Esophagus muscularis mucosa (tissue), 4 donors: ENCODE measurements at regions not wholly inside any gene's neighbourhood (a gene's known extent, or its start where the extent isn't known, plus 50 kb on each side); places are given as distances from the start of the nearest gene placed in this dataset.

ENCODE experiments used
- DNase-seq: peaks from one replicate; pipeline ENCODE4 v3.0.0-alpha.2; 2017; ENCODE audit errors: extremely low spot score
- H3K27ac ChIP-seq, 4 donors: fragments of 200-600 bp; sonication (generic); replicated peaks in 1 of 4; 1 replicate in 3 of 4; 2 replicates in 1 of 4; pipeline ENCODE4 v1.5.1; 2016 to 2019; ENCODE audit warnings: mild to moderate bottlenecking in 1 of 4
- H3K27me3 ChIP-seq, 4 donors: fragments of 200-600 bp; sonication (generic); one replicate each; pipeline versions ENCODE4 v1.5.1 to v1.6.0; 2016 to 2019
- H3K36me3 ChIP-seq, 4 donors: fragments of 200-600 bp; sonication (generic); one replicate each; pipeline ENCODE4 v1.5.1; 2016 to 2019
- H3K4me1 ChIP-seq, 4 donors: fragments of 200-600 bp; sonication (generic); one replicate each; pipeline ENCODE4 v1.5.1; 2016 to 2019
- H3K4me3 ChIP-seq, 4 donors: fragments of 200-600 bp; sonication (generic); 1 replicate in 2 of 4; 2 replicates in 2 of 4; pipeline ENCODE4 v1.5.1; 2016 to 2019; ENCODE audit warnings: mild to moderate bottlenecking in 4 of 4, moderate library complexity in 1 of 4
- H3K9me3 ChIP-seq, 4 donors: fragments of 200-600 bp; sonication (generic); 1 replicate in 3 of 4; 2 replicates in 1 of 4; pipeline ENCODE4 v1.5.1; 2016 to 2019
- EP300 ChIP-seq: sonication (generic); formaldehyde crosslinking; IDR thresholded peaks from one replicate; pipeline ENCODE4 v1.6.1; 2017; ENCODE audit warnings: antibody characterized with exemption
- POLR2A ChIP-seq: fragments of 450-650 bp; IDR thresholded peaks from one replicate; pipeline ENCODE4 v1.6.1; 2017; ENCODE audit warnings: antibody characterized with exemption, moderate library complexity, mild to moderate bottlenecking, low read depth
- POLR2AphosphoS5 ChIP-seq, 2 donors: sonication (generic); formaldehyde crosslinking; IDR thresholded peaks; one replicate each; pipeline ENCODE4 v1.6.1; 2017; ENCODE audit warnings: antibody characterized with exemption in 2 of 2
- WGBS: methylation state at CpG from one replicate; pipeline ENCODE4 v1.1.5; 2018; 5-methylcytosine and 5-hydroxymethylcytosine counted together
- intact Hi-C: fragments of 100-400 bp; cut with DNase I; formaldehyde crosslinking; loops from one replicate; pipeline ENCODE4 v1.15.1; 2023
- TF ChIP-seq, protein P1 (sequence below), 3 experiments: fragments of 200-600 bp in 2 of 3; fragments of 450-650 bp in 1 of 3; sonication (generic) in 2 of 3; IDR thresholded peaks; one replicate each; pipeline ENCODE4 v1.5.1; 2017 to 2019; ENCODE audit warnings: antibody characterized with exemption in 3 of 3, mild to moderate bottlenecking in 2 of 3, moderate library complexity in 1 of 3

DNA sequence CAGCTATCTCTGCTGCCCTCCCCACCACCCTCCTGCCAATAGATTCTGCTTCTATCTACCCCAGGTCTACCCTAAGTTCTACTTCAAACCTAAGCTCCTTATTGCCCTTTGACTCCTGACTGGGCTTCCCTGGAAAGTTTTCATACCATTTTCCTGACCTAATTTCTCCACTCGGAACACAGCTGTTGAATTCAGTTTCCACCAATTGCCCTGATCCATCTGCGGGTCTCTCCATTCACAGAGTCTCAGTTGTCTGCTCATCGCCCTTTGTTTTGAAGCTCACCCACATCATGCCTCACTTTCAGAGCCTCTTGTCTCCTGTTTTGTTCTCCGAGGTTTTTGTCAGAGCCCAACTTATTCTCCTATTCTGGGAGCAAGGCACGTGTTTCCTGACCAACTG, 56.8 kb upstream of the ABI3BP start:
- Histone ChIP-seq H3K9me3 (no peaks in the 10 kb centered on the region), H3K4me3 (no peak overlapping the region), H3K27ac (no peak overlapping the region), H3K27me3 (no peaks in the 10 kb centered on the region), H3K4me1 (peaks cover 0 to 3% (median 0%) of the 10 kb centered on the region in 4 donors), H3K36me3 (no peaks in the 10 kb centered on the region)
- DNase-seq = no peak
- intact Hi-C loops = no loop called here
- no peak for TF ChIP-seq EP300
- TF ChIP-seq, protein P1, sequence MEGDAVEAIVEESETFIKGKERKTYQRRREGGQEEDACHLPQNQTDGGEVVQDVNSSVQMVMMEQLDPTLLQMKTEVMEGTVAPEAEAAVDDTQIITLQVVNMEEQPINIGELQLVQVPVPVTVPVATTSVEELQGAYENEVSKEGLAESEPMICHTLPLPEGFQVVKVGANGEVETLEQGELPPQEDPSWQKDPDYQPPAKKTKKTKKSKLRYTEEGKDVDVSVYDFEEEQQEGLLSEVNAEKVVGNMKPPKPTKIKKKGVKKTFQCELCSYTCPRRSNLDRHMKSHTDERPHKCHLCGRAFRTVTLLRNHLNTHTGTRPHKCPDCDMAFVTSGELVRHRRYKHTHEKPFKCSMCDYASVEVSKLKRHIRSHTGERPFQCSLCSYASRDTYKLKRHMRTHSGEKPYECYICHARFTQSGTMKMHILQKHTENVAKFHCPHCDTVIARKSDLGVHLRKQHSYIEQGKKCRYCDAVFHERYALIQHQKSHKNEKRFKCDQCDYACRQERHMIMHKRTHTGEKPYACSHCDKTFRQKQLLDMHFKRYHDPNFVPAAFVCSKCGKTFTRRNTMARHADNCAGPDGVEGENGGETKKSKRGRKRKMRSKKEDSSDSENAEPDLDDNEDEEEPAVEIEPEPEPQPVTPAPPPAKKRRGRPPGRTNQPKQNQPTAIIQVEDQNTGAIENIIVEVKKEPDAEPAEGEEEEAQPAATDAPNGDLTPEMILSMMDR (IDR thresholded peaks at IDR 0.05) = no peak
- no peak for TF ChIP-seq POLR2A
- no peak for TF ChIP-seq POLR2AphosphoS5 (IDR thresholded peaks at IDR 0.05)
- WGBS = 83% methylated on average over 5 of the region's 5 CpGs

DNA sequence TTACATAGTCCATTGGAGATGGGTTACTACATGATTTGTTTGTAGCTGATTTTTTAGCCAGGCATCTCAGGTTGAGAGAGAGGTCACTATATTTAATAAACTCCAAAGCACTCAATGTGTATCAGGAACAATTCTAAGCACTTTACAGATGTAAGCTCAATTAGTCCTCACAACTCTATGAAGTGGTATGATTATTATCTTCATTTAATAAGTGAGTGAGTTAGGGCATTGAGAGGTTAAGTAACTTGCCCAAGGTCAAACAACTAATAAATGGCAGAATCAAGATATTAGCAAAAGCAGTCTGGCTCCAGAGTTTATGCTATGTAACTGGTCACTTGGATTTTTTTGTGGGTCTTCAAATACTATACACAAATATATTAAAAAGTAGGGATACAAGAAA, 56.3 kb upstream of the ABI3BP start:
- no peaks in the 10 kb centered on the region for H3K27me3 ChIP-seq
- H3K36me3 ChIP-seq = no peaks in the 10 kb centered on the region
- no peak overlapping the region for H3K4me3 ChIP-seq
- H3K4me1 ChIP-seq = peaks cover 0 to 3% (median 0%) of the 10 kb centered on the region in 4 donors
- no peak for DNase-seq
- TF ChIP-seq, protein P1 (IDR thresholded peaks at IDR 0.05) = no peak
- TF ChIP-seq EP300 (no peak), POLR2AphosphoS5 (IDR thresholded peaks at IDR 0.05) (no peak), POLR2A (no peak)
- H3K27ac ChIP-seq = no peak overlapping the region
- no peaks in the 10 kb centered on the region for H3K9me3 ChIP-seq
- intact Hi-C loops = no loop called here

DNA sequence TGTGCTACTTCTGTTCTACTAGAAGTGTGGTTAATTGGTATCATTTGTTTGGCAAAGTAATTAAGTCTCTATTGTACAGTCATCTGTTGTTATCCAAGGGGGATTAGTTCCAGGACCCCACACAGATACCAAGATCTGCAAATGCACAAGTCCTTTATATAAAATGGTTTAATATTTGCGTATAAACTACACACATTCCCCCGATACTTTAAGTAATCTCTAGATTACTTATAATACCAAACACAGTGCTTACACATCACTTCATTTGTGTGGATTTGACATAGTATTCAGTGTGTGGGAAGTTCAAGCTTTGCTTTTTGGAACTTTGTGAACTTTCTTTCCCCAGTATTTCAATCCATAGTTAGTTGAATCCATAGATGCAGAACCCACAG, 50.5 kb upstream of the ABI3BP start:
- no peak for DNase-seq
- Histone ChIP-seq H3K27ac (no peak overlapping the region), H3K27me3 (no peaks in the 10 kb centered on the region), H3K4me1 (peaks cover 0 to 15% (median 5%) of the 10 kb centered on the region in 4 donors), H3K4me3 (no peak overlapping the region), H3K9me3 (no peaks in the 10 kb centered on the region), H3K36me3 (no peaks in the 10 kb centered on the region)
- TF ChIP-seq EP300 (no peak), POLR2A (no peak), POLR2AphosphoS5 (IDR thresholded peaks at IDR 0.05) (no peak)
- TF ChIP-seq, protein P1 (IDR thresholded peaks at IDR 0.05) = no peak
- 69% methylated on average over 2 of the region's 2 CpGs for WGBS
- intact Hi-C loops = no loop called here

DNA sequence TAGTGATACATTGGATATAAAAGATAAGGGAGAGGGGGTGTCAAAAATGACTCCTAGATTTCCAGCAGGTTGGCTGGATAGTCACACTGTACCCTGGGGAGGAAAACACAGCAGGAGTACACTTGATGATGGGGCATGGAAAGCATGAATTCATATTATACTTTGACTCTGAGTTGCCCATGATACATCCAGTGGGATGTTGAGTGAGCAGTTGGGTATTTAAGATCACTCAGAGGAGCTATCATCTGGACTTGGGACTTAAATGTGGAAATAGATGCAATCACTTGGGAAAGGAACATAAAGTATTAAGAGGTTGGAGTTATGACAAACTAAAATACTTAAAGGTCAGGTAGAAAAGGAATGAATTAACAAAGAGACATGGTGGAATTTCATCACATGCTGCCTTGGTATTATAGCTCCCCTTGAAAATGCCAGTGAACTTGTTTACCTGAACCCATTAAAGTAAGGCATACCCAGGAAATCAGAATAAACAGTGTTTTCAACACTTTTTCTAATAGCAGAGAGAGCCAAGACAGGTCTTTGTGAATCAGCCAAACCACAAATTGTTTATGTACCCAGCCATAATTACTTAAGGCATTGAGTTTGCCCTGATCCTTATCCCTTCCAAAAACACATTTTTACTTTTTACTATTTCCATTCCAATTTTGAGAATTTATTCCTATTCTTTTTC, 49.9 kb upstream of the ABI3BP start:
- Histone ChIP-seq H3K4me3 (no peak overlapping the region), H3K27ac (no peak overlapping the region), H3K9me3 (no peaks in the 10 kb centered on the region), H3K36me3 (no peaks in the 10 kb centered on the region), H3K27me3 (no peaks in the 10 kb centered on the region), H3K4me1 (peaks cover 0 to 15% (median 5%) of the 10 kb centered on the region in 4 donors)
- DNase-seq = no peak
- intact Hi-C loops = no loop called here
- TF ChIP-seq, protein P1 (IDR thresholded peaks at IDR 0.05) = no peak
- no peak for TF ChIP-seq POLR2AphosphoS5 (IDR thresholded peaks at IDR 0.05)
- no peak for TF ChIP-seq POLR2A
- TF ChIP-seq EP300 = no peak
